Fibroblast of lung (primary cell): ENCODE measurements at regions not wholly inside any gene's neighbourhood (a gene's known extent, or its start where the extent isn't known, plus 50 kb on each side); places are given as distances from the start of the nearest gene placed in this dataset.

Experiments used
- DNase-seq, 2 donors: peaks; one replicate each; pipeline versions ENCODE4 v3.0.0 to v3.0.0-alpha.2; 2010; ENCODE audit warnings: low read depth in 2 of 2
- H2AFZ ChIP-seq: 2 replicates; pipeline ENCODE4 v1.5.1; 2012; ENCODE audit warnings: low read length, control low read depth, inconsistent platforms
- H3K27ac ChIP-seq: 2 replicates; pipeline ENCODE4 v1.5.1; 2011; ENCODE audit warnings: low read length, control low read depth; ENCODE audit not compliant: insufficient read depth
- H3K27me3 ChIP-seq: 2 replicates; pipeline ENCODE4 v1.5.1; 2011; ENCODE audit warnings: mild to moderate bottlenecking, low read length; ENCODE audit not compliant: control insufficient read depth, insufficient read depth
- H3K36me3 ChIP-seq: 2 replicates; pipeline ENCODE4 v1.5.1; 2011; ENCODE audit warnings: low read length; ENCODE audit not compliant: control insufficient read depth, insufficient read depth
- H3K4me1 ChIP-seq: 2 replicates; pipeline ENCODE4 v1.5.1; 2011; ENCODE audit warnings: low read length; ENCODE audit not compliant: control insufficient read depth, insufficient read depth; ENCODE audit errors: extremely low read depth
- H3K4me2 ChIP-seq: 2 replicates; pipeline ENCODE4 v1.5.1; 2011; ENCODE audit warnings: low read length, control low read depth; ENCODE audit not compliant: insufficient read depth; ENCODE audit errors: extremely low read depth
- H3K4me3 ChIP-seq, 4 experiments: fragments of 200-600 bp in 1 of 4; sonication (generic) in 1 of 4; replicated peaks in 1 of 4; 2 replicates each; pipeline ENCODE4 v1.5.1; 2011 to 2016; ENCODE audit warnings: low read length in 4 of 4, low read depth in 3 of 4, mild to moderate bottlenecking in 3 of 4, control low read depth in 2 of 4, inconsistent platforms in 1 of 4, mixed read lengths in 1 of 4; ENCODE audit not compliant: insufficient read depth in 1 of 4; ENCODE audit errors: control extremely low read depth in 1 of 4
- H3K79me2 ChIP-seq: 2 replicates; pipeline ENCODE4 v1.5.1; 2012; ENCODE audit warnings: mild to moderate bottlenecking, low read length, inconsistent platforms; ENCODE audit not compliant: control insufficient read depth, insufficient read depth
- H3K9ac ChIP-seq: 2 replicates; pipeline ENCODE4 v1.5.1; 2011; ENCODE audit warnings: mild to moderate bottlenecking, low read length, control low read depth; ENCODE audit not compliant: insufficient read depth
- H3K9me3 ChIP-seq: 2 replicates; pipeline ENCODE4 v1.5.1; 2012; ENCODE audit warnings: low read depth, low read length; ENCODE audit not compliant: control insufficient read depth, insufficient read depth
- H4K20me1 ChIP-seq: 2 replicates; pipeline ENCODE4 v1.5.1; 2011; ENCODE audit warnings: low read length; ENCODE audit not compliant: control insufficient read depth, insufficient read depth; ENCODE audit errors: extremely low read depth
- CTCF ChIP-seq, 2 donors: IDR thresholded peaks in 1 of 2; conservative IDR thresholded peaks in 1 of 2; 1 replicate in 1 of 2; 2 replicates in 1 of 2; pipeline ENCODE4 v1.5.1; 2011 to 2012; ENCODE audit warnings: low read length in 2 of 2, control low read depth in 1 of 2, inconsistent platforms in 1 of 2, low read depth in 1 of 2, mild to moderate bottlenecking in 1 of 2
- EZH2 ChIP-seq: IDR thresholded peaks from 2 replicates; pipeline ENCODE4 v1.5.1; 2012; ENCODE audit warnings: low read length, control low read depth, mild to moderate bottlenecking; ENCODE audit errors: missing control alignments

- Histone ChIP-seq H3K79me2 (no peaks in the 10 kb centered on the region), H3K9ac (no peak overlapping the region), H3K36me3 (no peaks in the 10 kb centered on the region), H3K4me1 (peaks cover 17% of the 10 kb centered on the region), H2AFZ (no peak overlapping the region), H3K27ac (no peak overlapping the region), H3K4me3 (no peak overlapping the region), H3K4me2 (no peak overlapping the region), H3K27me3 (no peaks in the 10 kb centered on the region), H4K20me1 (no peaks in the 10 kb centered on the region), H3K9me3 (no peaks in the 10 kb centered on the region)
- peak in 1 of 2 donors; percentile 75 for DNase-seq
- no peak for TF ChIP-seq EZH2
- TF ChIP-seq CTCF (conservative IDR thresholded peaks at IDR 0.05 in 1 of 2, IDR thresholded peaks at IDR 0.05 in 1 of 2; ENCODE audit: low read depth in 1 of 2, low read length in 2 of 2), result no peak
Measured at GRCh38 chr2:220510668-220511067, 883.2 kb downstream of the SLC4A3 start.

GRCh38 chr2:220512419-220512818 lies 885.0 kb downstream of the SLC4A3 start:
- no peaks in the 10 kb centered on the region for H3K9me3 ChIP-seq
- H3K79me2 ChIP-seq, result no peaks in the 10 kb centered on the region
- H3K27ac ChIP-seq, result peak overlapping the region; percentile 55
- H3K36me3 ChIP-seq, result no peaks in the 10 kb centered on the region
- TF ChIP-seq EZH2 (no peak), CTCF (conservative IDR thresholded peaks at IDR 0.05 in 1 of 2, IDR thresholded peaks at IDR 0.05 in 1 of 2; ENCODE audit: low read depth in 1 of 2, low read length in 2 of 2) (no peak)
- H3K4me2 ChIP-seq, result peak overlapping the region; percentile 17
- H2AFZ ChIP-seq, result no peak overlapping the region
- H4K20me1 ChIP-seq, result no peaks in the 10 kb centered on the region
- no peak overlapping the region for H3K9ac ChIP-seq
- peaks cover 17% of the 10 kb centered on the region for H3K4me1 ChIP-seq
- no peaks in the 10 kb centered on the region for H3K27me3 ChIP-seq
- H3K4me3 ChIP-seq, result no peak overlapping the region
- peak; percentile 27 to 84 for DNase-seq

- no peak overlapping the region for H3K4me2 ChIP-seq
- H2AFZ ChIP-seq, result no peak overlapping the region
- H4K20me1 ChIP-seq, result no peaks in the 10 kb centered on the region
- H3K36me3 ChIP-seq, result no peaks in the 10 kb centered on the region
- H3K27ac ChIP-seq, result peak overlapping the region; percentile 6
- peaks cover 17% of the 10 kb centered on the region for H3K4me1 ChIP-seq
- no peaks in the 10 kb centered on the region for H3K27me3 ChIP-seq
- H3K9ac ChIP-seq, result no peak overlapping the region
- H3K4me3 ChIP-seq, result no peak overlapping the region
- no peaks in the 10 kb centered on the region for H3K9me3 ChIP-seq
- no peaks in the 10 kb centered on the region for H3K79me2 ChIP-seq
- no peak for TF ChIP-seq CTCF (conservative IDR thresholded peaks at IDR 0.05 in 1 of 2, IDR thresholded peaks at IDR 0.05 in 1 of 2; ENCODE audit: low read depth in 1 of 2, low read length in 2 of 2)
- no peak for TF ChIP-seq EZH2
- peak in 1 of 2 donors; percentile 35 for DNase-seq
Measured at GRCh38 chr2:220513573-220514288, 886.3 kb downstream of the SLC4A3 start.
